ENCODE measurements at regions not wholly inside any gene's neighbourhood (a gene's known extent, or its start where the extent isn't known, plus 50 kb on each side); places are given as distances from the start of the nearest gene placed in this dataset.

DNA sequence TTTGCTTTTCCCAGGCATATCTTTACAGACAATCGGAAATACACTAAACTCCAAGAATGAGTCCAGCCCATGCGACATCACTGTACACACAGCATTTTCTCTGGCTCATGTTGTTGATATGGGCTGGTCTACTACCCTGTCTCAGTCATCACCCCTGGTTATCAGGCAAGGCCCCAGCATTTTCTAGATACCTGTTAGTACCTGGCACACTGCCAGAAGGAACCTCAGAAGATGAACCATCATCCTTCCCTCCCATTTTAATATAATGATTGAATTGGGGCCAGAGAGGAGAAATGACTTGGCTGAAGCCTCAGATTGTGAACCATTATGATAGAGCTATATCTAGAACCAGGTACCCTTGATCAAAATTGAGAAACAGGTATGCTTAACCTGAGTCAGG is 406.2 kb downstream of the CDH11 start:
- TF ChIP-seq, protein P1, sequence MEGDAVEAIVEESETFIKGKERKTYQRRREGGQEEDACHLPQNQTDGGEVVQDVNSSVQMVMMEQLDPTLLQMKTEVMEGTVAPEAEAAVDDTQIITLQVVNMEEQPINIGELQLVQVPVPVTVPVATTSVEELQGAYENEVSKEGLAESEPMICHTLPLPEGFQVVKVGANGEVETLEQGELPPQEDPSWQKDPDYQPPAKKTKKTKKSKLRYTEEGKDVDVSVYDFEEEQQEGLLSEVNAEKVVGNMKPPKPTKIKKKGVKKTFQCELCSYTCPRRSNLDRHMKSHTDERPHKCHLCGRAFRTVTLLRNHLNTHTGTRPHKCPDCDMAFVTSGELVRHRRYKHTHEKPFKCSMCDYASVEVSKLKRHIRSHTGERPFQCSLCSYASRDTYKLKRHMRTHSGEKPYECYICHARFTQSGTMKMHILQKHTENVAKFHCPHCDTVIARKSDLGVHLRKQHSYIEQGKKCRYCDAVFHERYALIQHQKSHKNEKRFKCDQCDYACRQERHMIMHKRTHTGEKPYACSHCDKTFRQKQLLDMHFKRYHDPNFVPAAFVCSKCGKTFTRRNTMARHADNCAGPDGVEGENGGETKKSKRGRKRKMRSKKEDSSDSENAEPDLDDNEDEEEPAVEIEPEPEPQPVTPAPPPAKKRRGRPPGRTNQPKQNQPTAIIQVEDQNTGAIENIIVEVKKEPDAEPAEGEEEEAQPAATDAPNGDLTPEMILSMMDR (IDR thresholded peaks at IDR 0.05; ENCODE audit: borderline replicate concordance, insufficient read depth, low read depth, low read length): no peak
- no peak overlapping the region for H3K4me3 ChIP-seq (ENCODE audit: low read depth, low read length)

DNA sequence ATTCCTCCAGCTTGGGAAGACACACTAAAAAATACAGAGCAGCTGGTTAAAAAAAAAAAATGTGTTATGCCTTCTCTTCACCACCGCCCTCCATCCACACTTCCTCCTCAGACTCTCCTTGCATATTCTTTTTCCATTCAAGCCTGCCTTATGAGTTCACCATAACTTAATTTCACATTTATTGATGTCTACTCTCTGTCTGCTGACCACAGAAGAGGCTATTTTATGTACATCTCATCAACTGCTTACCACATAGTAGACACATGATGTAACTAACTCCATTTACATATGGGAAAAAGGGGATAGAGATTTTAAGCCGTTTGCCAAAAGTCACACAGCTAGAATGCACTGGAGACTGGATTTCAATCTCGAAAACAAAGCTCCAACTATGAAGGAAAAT is 409.8 kb downstream of the CDH11 start:
- TF ChIP-seq, protein P1 (IDR thresholded peaks at IDR 0.05; ENCODE audit: borderline replicate concordance, insufficient read depth, low read depth, low read length): no peak
- H3K4me3 ChIP-seq (ENCODE audit: low read depth, low read length): no peak overlapping the region

DNA sequence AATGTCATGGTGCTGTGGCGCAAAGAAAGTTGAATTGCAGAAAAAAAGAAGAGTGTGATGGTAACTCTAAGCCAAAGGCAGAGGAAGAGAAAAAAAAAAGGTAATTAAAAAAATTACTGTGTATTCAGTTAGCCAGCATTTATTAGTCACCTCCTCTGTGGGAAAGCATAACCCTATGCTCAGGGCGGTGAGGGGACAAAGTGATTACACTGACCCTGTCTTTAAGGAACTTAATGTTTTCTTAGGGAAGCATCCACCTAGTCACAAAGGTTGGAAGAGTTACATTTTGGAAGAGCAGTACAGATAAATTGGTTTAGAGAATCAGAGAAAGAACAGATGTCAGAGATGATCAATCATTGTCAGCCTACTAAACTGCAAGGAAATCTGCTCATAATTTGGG is 410.3 kb downstream of the CDH11 start:
- TF ChIP-seq, protein P1 (IDR thresholded peaks at IDR 0.05; ENCODE audit: borderline replicate concordance, insufficient read depth, low read depth, low read length): no peak
- no peak overlapping the region for H3K4me3 ChIP-seq (ENCODE audit: low read depth, low read length)

DNA sequence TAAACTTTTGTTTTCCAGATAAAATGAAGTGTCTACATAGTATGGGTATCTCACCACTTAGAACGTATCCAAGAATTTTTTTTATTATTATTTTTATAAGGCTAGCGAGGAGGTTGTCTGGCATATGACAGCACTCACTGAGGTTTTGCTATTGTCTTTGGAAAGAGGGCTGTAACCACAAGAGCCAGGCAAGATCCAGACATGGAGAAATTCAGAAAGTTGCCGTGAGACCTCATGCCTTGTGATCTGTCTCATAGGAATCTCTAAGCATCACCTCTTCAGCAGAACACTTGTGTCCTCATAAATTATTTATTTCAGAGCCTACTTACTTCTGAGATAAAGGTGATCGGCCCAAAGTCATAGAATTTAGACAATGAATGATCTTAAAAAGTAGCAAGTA is 410.8 kb downstream of the CDH11 start:
- TF ChIP-seq, protein P1 (IDR thresholded peaks at IDR 0.05; ENCODE audit: borderline replicate concordance, insufficient read depth, low read depth, low read length): no peak
- H3K4me3 ChIP-seq (ENCODE audit: low read depth, low read length): no peak overlapping the region

DNA sequence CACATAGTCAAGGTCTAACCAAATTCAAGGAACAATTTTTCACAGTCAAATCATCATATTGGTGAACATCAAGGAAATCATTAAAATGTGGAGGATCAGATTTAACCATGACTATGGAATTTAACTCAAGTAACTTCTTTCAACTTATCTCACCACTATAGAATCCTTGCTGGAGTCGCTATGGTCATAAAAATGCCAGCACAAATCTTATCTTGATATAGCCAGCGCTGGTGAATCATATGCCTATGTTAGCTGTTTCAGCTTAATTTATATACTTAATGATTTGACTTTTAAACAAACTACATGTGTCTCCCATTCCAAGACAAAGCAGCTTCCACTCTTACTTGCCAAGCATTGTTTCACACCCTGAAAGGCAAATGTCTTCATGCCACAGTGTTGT is 416.4 kb downstream of the CDH11 start:
- TF ChIP-seq, protein P1 (IDR thresholded peaks at IDR 0.05; ENCODE audit: borderline replicate concordance, insufficient read depth, low read depth, low read length): no peak
- no peak overlapping the region for H3K4me3 ChIP-seq (ENCODE audit: low read depth, low read length)

DNA sequence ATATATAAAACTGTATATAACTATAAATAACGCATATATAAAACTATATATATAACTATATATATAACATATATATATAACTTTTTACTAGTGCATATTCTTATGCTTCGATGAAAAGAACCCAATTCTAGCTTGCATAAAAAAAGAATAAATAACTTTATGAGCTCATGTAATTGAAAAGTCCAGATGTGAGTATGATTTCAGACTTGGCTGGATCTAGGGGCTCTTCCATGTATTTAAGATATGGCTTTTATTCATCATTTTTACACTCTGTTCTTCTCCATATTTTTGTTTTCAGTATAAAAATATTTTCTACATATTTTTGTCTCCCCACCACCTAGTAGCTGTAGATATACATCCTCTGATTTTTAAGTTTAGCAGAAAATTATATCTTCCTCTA is 417.5 kb downstream of the CDH11 start:
- H3K4me3 ChIP-seq (ENCODE audit: low read depth, low read length): no peak overlapping the region
- TF ChIP-seq, protein P1 (IDR thresholded peaks at IDR 0.05; ENCODE audit: borderline replicate concordance, insufficient read depth, low read depth, low read length): no peak

DNA sequence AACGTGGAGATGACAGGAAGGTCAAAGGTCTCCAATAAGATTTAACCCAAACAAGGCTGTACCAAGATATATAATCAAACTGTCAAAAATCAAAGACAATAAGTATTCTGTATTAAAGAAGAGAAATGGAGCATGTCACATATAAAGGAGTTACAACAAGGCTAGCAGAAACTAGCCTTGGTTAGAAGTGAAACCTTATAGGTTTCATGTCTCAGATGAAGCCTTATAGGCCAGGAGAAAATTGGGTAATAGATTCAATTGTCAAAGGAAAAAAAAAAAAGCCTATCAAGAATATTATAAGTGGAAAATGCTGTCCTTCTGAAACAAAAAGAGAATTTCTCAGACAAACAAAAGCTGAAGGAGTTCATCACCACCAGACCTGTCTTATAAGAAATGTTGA is 419.4 kb downstream of the CDH11 start:
- TF ChIP-seq, protein P1 (IDR thresholded peaks at IDR 0.05; ENCODE audit: borderline replicate concordance, insufficient read depth, low read depth, low read length): no peak
- no peak overlapping the region for H3K4me3 ChIP-seq (ENCODE audit: low read depth, low read length)

Data from GM12875 (cell line).